ENCODE measurements at regions not wholly inside any gene's neighbourhood (a gene's known extent, or its start where the extent isn't known, plus 50 kb on each side); places are given as distances from the start of the nearest gene placed in this dataset.

GRCh38 chr4:57689693-57690205 lies 579.6 kb upstream of the IGFBP7 start:
- no peak for DNase-seq (ENCODE audit: low spot score)

- no peak for DNase-seq (ENCODE audit: low spot score)
These were observed 572.1 kb upstream of the IGFBP7 start for GRCh38 chr4:57682275-57682674.

DNA sequence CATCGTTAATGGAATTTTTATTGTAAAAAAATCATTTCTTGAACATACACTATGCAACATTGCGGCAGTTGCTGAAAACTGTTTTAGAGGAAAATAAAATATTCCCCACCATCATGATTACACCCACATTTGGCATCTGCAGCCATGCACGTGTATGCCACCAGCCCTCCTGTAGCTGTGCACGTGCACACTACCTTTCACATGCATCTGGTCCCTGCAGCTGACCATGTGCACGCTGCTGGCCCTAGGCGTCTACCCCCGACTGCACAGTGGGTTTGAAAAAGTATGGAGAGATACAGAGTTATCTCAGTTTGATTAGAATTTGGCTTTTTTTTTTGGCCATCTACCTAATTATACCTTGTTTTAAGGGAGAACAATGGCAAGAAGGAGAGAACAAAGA lies 569.8 kb upstream of the IGFBP7 start:
- no peak for DNase-seq (ENCODE audit: low spot score)

- DNase-seq (ENCODE audit: low spot score): no peak
These were observed 566.2 kb upstream of the IGFBP7 start for GRCh38 chr4:57676394-57676793.

DNA sequence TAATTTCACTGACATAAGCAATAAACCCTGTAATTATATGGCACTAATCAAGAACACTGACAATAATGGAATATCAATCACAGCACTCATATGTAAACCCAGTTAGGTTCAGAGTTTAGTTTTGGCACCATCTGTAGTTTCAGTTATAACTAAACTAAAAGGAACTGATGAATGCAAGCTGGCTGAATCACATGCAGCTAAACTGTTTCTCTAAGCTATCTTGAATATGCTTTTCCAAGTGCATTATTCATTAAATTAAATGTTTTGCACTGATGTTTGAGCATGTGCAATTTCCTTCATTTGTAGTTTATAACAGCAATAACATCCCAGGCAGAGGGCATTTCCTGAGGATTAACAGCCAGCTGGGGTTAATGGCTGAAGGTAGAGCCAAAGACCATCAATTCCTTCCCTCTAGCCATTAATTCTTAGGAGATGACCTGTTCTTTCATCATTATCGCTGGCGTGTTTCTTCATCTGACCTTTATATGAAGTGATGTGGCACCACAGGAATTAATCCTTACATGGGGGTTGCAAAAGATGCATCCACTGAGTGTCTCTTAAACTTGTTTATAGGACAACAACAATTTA lies 562.8 kb upstream of the IGFBP7 start:
- DNase-seq (ENCODE audit: low spot score): no peak

GRCh38 chr4:57668621-57669020 lies 558.4 kb upstream of the IGFBP7 start:
- no peak for DNase-seq (ENCODE audit: low spot score)

DNA sequence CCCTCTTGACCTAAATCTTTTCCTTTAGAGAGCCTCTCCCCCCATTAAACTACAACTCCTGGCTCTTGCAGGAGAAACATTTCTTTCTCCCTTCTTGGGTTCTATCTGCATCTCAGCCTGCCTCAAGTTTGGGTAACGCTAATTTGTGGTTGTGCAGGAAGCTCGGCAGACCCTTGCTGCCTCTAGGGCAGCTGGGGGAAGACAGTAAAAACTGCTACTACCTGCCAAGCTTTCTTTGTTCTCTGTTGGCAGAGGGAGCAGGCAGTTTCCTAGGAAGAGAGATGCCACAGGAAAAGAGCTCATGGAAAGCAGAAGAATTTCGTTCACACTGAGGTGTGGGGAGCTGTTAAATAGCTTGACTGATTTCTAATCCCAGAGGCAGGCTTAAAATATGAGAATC lies 555.6 kb upstream of the IGFBP7 start:
- no peak for DNase-seq (ENCODE audit: low spot score)

- DNase-seq (ENCODE audit: low spot score): no peak
These were observed 551.4 kb upstream of the IGFBP7 start for GRCh38 chr4:57661517-57662090.

- DNase-seq (ENCODE audit: low spot score): no peak
These were observed 548.5 kb upstream of the IGFBP7 start for GRCh38 chr4:57658673-57659072.

DNA sequence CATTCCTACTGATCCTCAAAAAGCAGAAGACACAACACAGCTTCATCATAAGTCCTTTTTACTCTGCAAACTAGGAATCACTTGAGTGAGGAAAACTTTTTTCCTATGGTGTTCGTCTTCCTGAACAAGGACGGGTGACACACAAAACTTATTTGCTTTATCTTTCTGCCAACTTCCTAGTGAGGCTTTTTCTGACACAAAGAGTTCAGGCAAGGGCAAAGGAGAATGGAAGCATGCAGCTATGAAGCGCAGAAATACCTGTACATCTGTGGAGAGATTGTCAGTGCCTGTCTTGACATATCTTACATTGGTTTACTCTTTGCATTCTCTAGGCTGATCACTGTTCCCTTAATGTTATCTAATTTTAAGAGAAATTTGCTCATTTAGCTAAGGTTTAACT lies 548.0 kb upstream of the IGFBP7 start:
- no peak for DNase-seq (ENCODE audit: low spot score)

- DNase-seq (ENCODE audit: low spot score): no peak
These were observed 545.2 kb upstream of the IGFBP7 start for GRCh38 chr4:57655342-57655741.

DNA sequence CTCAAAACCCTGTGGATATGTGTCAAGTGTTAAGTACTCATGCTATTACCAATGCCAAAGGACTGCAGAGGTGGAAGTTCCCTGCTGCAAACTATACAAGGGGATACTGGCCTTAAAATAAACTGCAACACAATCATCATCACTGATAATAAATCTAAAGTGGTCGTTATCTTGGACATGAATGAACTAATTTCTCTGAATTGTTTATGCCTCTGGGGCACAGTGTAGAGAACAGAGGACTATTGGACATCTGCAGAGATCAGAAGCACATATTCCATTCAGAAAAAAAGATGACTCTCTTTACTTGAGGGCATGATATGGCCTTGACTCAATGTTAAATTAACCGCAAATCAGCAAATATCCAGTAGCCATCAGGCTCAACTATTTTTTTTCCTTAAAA lies 542.6 kb upstream of the IGFBP7 start:
- no peak for DNase-seq (ENCODE audit: low spot score)

DNA sequence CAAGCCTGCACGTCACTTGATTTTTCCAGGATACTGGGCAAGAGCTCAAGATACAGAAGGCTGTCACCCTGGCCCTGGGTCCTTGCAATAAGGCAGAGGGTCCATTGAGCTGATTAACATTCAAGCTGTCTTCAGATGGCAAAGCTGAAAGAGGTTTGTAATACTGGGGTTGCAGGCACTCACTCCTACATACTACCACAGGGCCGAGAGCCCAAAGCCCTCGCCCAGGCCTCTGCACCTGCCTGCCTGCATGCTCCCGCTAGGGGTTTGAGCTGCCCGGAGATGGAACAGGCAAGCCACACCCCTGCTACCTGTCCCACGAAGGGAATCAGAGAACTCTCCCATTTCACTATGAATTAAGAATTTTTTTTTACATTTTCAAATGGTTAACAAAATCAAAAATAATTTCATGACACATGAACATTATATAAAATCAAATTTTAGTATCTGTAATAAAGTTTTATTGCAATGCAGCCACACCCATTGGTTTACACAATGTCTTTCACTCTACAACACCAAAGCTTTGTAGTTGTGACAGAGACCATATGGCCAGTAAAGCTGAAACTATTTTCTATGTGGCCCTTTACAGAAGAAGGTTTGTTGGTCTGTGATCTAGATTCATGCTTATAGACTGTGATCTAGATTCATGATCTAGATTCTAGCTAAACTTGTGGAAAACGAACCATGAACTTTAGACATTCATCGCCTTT lies 530.4 kb upstream of the IGFBP7 start:
- DNase-seq (ENCODE audit: low spot score): no peak

DNA sequence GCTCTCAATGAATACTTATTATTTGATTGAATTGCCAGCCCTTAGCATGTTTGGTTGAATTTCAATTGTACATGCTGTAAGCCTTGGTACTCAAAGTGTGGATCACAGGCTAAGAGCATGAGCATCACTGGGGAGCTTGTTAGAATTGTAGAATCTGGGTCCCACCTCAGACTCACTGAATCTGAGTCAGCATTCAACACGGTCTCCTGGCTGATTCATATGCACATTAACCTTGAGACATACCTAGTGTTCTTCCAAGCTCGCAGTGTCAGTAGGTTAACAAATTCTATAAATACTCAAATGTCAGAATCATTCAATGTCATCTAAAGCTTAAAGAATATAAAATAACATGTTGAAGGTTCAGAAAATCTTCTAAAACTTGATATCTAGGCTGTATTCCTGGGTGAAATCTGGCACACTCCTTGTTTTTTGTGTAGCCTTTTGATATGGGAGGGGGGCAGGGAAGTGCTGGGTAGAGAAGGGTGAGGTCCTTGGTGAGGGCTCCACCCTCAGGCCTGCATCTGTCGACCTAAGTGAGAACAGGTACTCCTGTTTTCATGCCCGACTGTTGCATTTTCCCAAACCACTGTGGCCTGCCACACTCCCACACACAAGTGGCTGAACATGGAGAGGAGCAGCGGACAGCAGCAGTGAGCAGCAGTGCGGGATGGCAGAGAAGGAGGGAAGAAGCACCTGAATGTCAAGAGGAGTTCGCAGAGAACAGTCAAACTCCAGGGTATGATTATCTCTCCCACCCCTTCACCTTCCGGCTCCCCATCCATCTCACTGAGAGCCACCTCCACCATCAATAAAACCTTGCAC lies 529.6 kb upstream of the IGFBP7 start:
- no peak for DNase-seq (ENCODE audit: low spot score)

GRCh38 chr4:57635910-57636309 lies 525.7 kb upstream of the IGFBP7 start:
- no peak for DNase-seq (ENCODE audit: low spot score)

GRCh38 chr4:57633212-57633859 lies 523.2 kb upstream of the IGFBP7 start:
- DNase-seq (ENCODE audit: low spot score): no peak

DNA sequence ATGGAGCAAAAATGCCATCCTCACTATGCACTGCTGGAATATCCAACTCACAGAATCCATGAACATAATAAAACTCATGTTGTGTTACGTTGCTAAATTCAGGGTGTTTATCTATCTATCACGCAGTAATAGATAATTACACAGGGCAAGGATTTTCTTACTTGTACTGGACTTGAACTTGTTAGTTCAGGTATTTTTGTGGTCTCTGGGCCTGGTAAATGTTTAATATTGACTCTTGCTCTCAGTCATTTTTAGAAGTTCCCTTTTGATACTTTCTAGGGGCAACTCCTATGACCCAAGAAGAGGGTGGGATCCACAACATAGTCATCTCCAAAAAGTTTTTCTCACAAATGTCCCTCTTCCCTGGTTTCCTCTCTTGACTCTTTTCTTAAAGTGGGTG lies 522.4 kb upstream of the IGFBP7 start:
- DNase-seq (ENCODE audit: low spot score): no peak

GRCh38 chr4:57631147-57631546 lies 521.0 kb upstream of the IGFBP7 start:
- no peak for DNase-seq (ENCODE audit: low spot score)

DNA sequence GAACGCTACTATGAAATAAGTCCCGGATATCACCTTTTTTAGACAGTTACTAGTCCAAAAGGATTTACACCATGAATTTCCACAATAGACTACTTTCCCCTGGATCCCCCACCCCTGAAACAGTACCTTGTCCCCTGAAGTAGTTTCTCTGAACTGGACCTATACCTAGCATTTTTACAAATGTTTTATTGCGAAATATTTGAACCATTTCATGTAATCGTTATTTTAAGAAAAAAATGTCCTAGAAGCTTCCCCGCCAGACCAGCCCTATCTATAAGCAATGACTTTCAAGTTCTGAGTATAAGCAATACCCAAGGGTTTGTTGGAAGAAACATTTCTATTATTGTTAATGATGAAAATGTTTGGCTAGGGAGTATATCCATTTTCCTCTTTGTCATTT lies 517.8 kb upstream of the IGFBP7 start:
- DNase-seq (ENCODE audit: low spot score): no peak

- DNase-seq (ENCODE audit: low spot score): no peak
These were observed 504.2 kb upstream of the IGFBP7 start for GRCh38 chr4:57614257-57614932.

GRCh38 chr4:57612279-57612678 lies 502.1 kb upstream of the IGFBP7 start:
- no peak for DNase-seq (ENCODE audit: low spot score)

Measured in hepatic stellate cell (primary cell).